Loucy (cell line): ENCODE measurements at regions not wholly inside any gene's neighbourhood (a gene's known extent, or its start where the extent isn't known, plus 50 kb on each side); places are given as distances from the start of the nearest gene placed in this dataset.

Source experiments
- H2AFZ ChIP-seq: fragments of 200-600 bp; sonication (generic); 2 replicates; pipeline ENCODE4 v1.6.0; 2016; ENCODE audit warnings: antibody characterized with exemption, mild to moderate bottlenecking, low read length, moderate library complexity
- H3F3A ChIP-seq: fragments of 200-600 bp; 2 replicates; pipeline ENCODE4 v1.6.0; 2016; ENCODE audit warnings: antibody characterized with exemption, low read depth, mild to moderate bottlenecking
- H3K27me3 ChIP-seq: fragments of 200-600 bp; sonication (generic); 2 replicates; pipeline ENCODE4 v1.6.1; 2014; ENCODE audit warnings: low read length, mild to moderate bottlenecking; ENCODE audit not compliant: insufficient read depth, poor library complexity, severe bottlenecking
- H3K36me3 ChIP-seq: fragments of 200-600 bp; sonication (generic); 2 replicates; pipeline ENCODE4 v1.6.1; 2016; ENCODE audit warnings: low read length; ENCODE audit not compliant: insufficient read depth
- H3K4me1 ChIP-seq: fragments of 200-600 bp; sonication (generic); 2 replicates; pipeline ENCODE4 v1.5.1; 2014; ENCODE audit warnings: low read length, mild to moderate bottlenecking; ENCODE audit not compliant: insufficient read depth, poor library complexity, severe bottlenecking
- H3K4me2 ChIP-seq: fragments of 200-600 bp; sonication (generic); 2 replicates; pipeline ENCODE4 v1.6.0; 2014; ENCODE audit warnings: antibody characterized with exemption, low read length, low read depth, mild to moderate bottlenecking; ENCODE audit not compliant: poor library complexity, severe bottlenecking
- H3K4me3 ChIP-seq: fragments of 200-600 bp; sonication (generic); 2 replicates; pipeline ENCODE4 v1.5.1; 2014; ENCODE audit warnings: low read length, mild to moderate bottlenecking, mixed read lengths; ENCODE audit not compliant: poor library complexity, severe bottlenecking
- H3K79me2 ChIP-seq: fragments of 200-600 bp; sonication (generic); 2 replicates; pipeline ENCODE4 v1.6.1; 2014; ENCODE audit warnings: low read length; ENCODE audit not compliant: insufficient read depth
- H3K9ac ChIP-seq: fragments of 200-600 bp; sonication (generic); 2 replicates; pipeline ENCODE4 v1.6.0; 2014; ENCODE audit warnings: mild to moderate bottlenecking, low read depth, low read length, moderate library complexity; ENCODE audit not compliant: poor library complexity, severe bottlenecking
- H3K9me2 ChIP-seq: fragments of 200-600 bp; sonication (generic); replicated peaks from 2 replicates; pipeline ENCODE4 v1.6.1; 2016; ENCODE audit warnings: low read depth, low read length, mixed read lengths
- H3K9me3 ChIP-seq: fragments of 200-600 bp; sonication (generic); 2 replicates; pipeline ENCODE4 v1.6.1; 2014; ENCODE audit warnings: mild to moderate bottlenecking, antibody characterized with exemption, low read length, low read depth; ENCODE audit not compliant: insufficient read depth
- H4K20me1 ChIP-seq: fragments of 200-600 bp; sonication (generic); 2 replicates; pipeline ENCODE4 v1.6.0; 2014; ENCODE audit warnings: antibody characterized with exemption, low read length, mild to moderate bottlenecking; ENCODE audit not compliant: insufficient read depth, poor library complexity, severe bottlenecking
- EZH2phosphoT487 ChIP-seq: fragments of 200-600 bp; IDR thresholded peaks from 2 replicates; pipeline ENCODE4 v1.6.1; 2018; ENCODE audit warnings: antibody characterized with exemption, mild to moderate bottlenecking, moderate library complexity, borderline replicate concordance
- TF ChIP-seq, protein P1 (sequence below): fragments of 200-600 bp; sonication (generic); conservative IDR thresholded peaks from 2 replicates; pipeline ENCODE4 v1.5.1; 2014; ENCODE audit warnings: mild to moderate bottlenecking, antibody characterized with exemption, low read length

DNA sequence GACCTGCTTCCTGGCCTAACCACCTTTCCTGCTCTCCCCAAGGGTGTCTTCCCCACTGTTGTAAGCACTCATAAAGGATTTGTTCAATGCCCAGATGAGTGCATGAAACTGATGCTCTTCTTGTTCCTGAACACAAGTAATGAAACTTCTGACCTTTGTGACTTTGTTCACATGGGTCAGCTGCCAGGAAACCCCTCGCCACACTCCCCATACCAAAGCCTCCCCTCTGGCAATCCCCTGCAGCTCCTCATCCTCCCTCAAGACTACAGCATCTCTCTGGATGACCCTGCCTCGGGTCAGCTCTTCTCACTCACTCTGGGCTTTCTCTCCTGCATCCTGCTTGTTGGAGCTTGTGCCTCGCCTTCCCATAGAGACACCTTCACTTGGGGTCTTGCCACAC, 72.2 kb upstream of the SPTLC1 start:
- no peak for TF ChIP-seq EZH2phosphoT487
- TF ChIP-seq, protein P1, sequence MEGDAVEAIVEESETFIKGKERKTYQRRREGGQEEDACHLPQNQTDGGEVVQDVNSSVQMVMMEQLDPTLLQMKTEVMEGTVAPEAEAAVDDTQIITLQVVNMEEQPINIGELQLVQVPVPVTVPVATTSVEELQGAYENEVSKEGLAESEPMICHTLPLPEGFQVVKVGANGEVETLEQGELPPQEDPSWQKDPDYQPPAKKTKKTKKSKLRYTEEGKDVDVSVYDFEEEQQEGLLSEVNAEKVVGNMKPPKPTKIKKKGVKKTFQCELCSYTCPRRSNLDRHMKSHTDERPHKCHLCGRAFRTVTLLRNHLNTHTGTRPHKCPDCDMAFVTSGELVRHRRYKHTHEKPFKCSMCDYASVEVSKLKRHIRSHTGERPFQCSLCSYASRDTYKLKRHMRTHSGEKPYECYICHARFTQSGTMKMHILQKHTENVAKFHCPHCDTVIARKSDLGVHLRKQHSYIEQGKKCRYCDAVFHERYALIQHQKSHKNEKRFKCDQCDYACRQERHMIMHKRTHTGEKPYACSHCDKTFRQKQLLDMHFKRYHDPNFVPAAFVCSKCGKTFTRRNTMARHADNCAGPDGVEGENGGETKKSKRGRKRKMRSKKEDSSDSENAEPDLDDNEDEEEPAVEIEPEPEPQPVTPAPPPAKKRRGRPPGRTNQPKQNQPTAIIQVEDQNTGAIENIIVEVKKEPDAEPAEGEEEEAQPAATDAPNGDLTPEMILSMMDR, result no peak
- Histone ChIP-seq H2AFZ (no peak overlapping the region), H3K36me3 (no peaks in the 10 kb centered on the region), H4K20me1 (no peaks in the 10 kb centered on the region), H3K79me2 (no peaks in the 10 kb centered on the region), H3K4me2 (no peak overlapping the region), H3K4me1 (peaks cover 7% of the 10 kb centered on the region), H3F3A (no peaks in the 10 kb centered on the region), H3K9me2 (no peaks in the 10 kb centered on the region), H3K9me3 (no peaks in the 10 kb centered on the region), H3K4me3 (no peak overlapping the region), H3K27me3 (no peaks in the 10 kb centered on the region), H3K9ac (no peak overlapping the region)

DNA sequence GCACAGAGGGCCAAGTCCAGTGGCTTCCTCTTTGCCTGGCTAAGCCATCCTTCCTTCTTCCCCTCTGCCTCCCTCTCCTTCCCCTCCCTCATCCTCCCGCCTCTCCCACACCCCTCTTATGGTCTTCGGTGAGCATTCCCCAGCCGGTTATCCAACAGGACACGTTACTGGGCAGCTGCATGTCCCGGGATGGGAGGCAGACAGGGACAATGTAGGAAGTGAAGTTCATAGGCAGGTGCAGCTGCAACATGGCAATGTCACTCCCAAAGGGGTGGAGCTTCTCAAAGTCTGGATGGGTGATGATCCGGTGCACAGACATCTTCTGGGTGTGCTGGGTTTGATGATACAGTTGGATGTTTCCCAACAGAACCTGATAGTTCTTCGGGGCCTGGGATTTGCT, 71.4 kb upstream of the SPTLC1 start:
- H3K4me2 ChIP-seq, result no peak overlapping the region
- no peaks in the 10 kb centered on the region for H3K27me3 ChIP-seq
- H3K4me1 ChIP-seq, result peaks cover 2% of the 10 kb centered on the region
- no peaks in the 10 kb centered on the region for H4K20me1 ChIP-seq
- TF ChIP-seq, protein P1, result no peak
- no peak for TF ChIP-seq EZH2phosphoT487
- H3K79me2 ChIP-seq, result no peaks in the 10 kb centered on the region
- H3F3A ChIP-seq, result no peaks in the 10 kb centered on the region
- no peak overlapping the region for H2AFZ ChIP-seq
- H3K9me3 ChIP-seq, result no peaks in the 10 kb centered on the region
- H3K9me2 ChIP-seq, result no peaks in the 10 kb centered on the region
- no peak overlapping the region for H3K9ac ChIP-seq
- H3K36me3 ChIP-seq, result no peaks in the 10 kb centered on the region
- H3K4me3 ChIP-seq, result no peak overlapping the region

DNA sequence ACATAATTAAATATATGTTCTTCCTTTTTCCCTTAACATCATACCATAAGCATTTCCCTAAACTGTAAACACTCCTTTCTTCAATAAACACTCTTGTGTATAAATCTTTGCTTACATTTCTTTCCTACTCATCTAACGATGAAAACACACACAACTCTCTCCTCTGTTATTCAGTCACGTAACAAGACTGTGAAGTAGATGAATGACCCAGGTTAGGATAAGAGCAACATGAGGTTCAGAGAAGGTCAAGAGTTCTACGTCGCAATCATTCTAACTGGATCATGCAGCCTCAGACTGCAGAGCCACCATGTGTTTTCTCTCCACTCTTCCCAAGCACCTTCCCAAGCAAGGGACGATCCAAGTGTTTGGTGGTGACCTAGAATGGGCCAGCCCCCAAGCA, 70.5 kb upstream of the SPTLC1 start:
- Histone ChIP-seq H3K9me2 (no peaks in the 10 kb centered on the region), H3K79me2 (no peaks in the 10 kb centered on the region), H3K9ac (no peak overlapping the region), H3K4me1 (peaks cover 4% of the 10 kb centered on the region), H3K36me3 (no peaks in the 10 kb centered on the region), H3K4me2 (no peak overlapping the region), H4K20me1 (no peaks in the 10 kb centered on the region), H3K27me3 (no peaks in the 10 kb centered on the region), H3F3A (no peaks in the 10 kb centered on the region), H3K4me3 (no peak overlapping the region), H3K9me3 (no peaks in the 10 kb centered on the region), H2AFZ (no peak overlapping the region)
- no peak for TF ChIP-seq EZH2phosphoT487
- TF ChIP-seq, protein P1, result no peak
